SK-N-DZ (cell line): ENCODE measurements at regions not wholly inside any gene's neighbourhood (a gene's known extent, or its start where the extent isn't known, plus 50 kb on each side); places are given as distances from the start of the nearest gene placed in this dataset.
"Not testable (repeated sequence)": the region's sequence is repeated elsewhere in the genome, so short reads cannot be mapped to it uniquely, and the experiment has no call there.

Experiments
- DNase-seq: peaks from one replicate; pipeline ENCODE4 v3.0.0-alpha.2; 2015; ENCODE audit warnings: low spot score

- not testable (repeated sequence) for DNase-seq
Observed at GRCh38 chr14:105749870-105750541, 223.6 kb downstream of the TMEM121 start.

- not testable (repeated sequence) for DNase-seq
Observed at GRCh38 chr14:105751291-105751751, 224.9 kb downstream of the TMEM121 start.

GRCh38 chr14:105752420-105752819 lies 226.0 kb downstream of the TMEM121 start:
- DNase-seq: not testable (repeated sequence)

- DNase-seq: no peak
Observed at GRCh38 chr14:105760691-105761344, 234.4 kb downstream of the TMEM121 start.

- not testable (repeated sequence) for DNase-seq
Observed at GRCh38 chr14:105761345-105761740, 235.0 kb downstream of the TMEM121 start.

- no peak for DNase-seq
Observed at GRCh38 chr14:105761842-105762241, 235.5 kb downstream of the TMEM121 start.

- not testable (repeated sequence) for DNase-seq
Observed at GRCh38 chr14:105762262-105762661, 235.9 kb downstream of the TMEM121 start.

- DNase-seq: not testable (repeated sequence)
Observed at GRCh38 chr14:105764254-105764901, 238.0 kb downstream of the TMEM121 start.

- not testable (repeated sequence) for DNase-seq
Observed at GRCh38 chr14:105765072-105765825, 238.9 kb downstream of the TMEM121 start.

GRCh38 chr14:105765893-105766614 lies 239.7 kb downstream of the TMEM121 start:
- no peak for DNase-seq

GRCh38 chr14:105767315-105767714 lies 240.9 kb downstream of the TMEM121 start:
- no peak for DNase-seq

- not testable (repeated sequence) for DNase-seq
Observed at GRCh38 chr14:105768039-105768438, 241.7 kb downstream of the TMEM121 start.

GRCh38 chr14:105769061-105769730 lies 242.8 kb downstream of the TMEM121 start:
- not testable (repeated sequence) for DNase-seq

- not testable (repeated sequence) for DNase-seq
Observed at GRCh38 chr14:105770619-105771216, 244.3 kb downstream of the TMEM121 start.

GRCh38 chr14:105771261-105772226 lies 245.2 kb downstream of the TMEM121 start:
- DNase-seq: not testable (repeated sequence)

GRCh38 chr14:105772710-105773250 lies 246.4 kb downstream of the TMEM121 start:
- not testable (repeated sequence) for DNase-seq

- DNase-seq: no peak
Observed at GRCh38 chr14:105773584-105773983, 247.2 kb downstream of the TMEM121 start.

GRCh38 chr14:105774001-105774400 lies 247.6 kb downstream of the TMEM121 start:
- no peak for DNase-seq
